Hematopoietic multipotent progenitor cell treated with erythropoietin and hydrocortisone succinate and interleukin-3 and kit ligand, for 6 days (in vitro differentiated cells): ENCODE measurements at regions not wholly inside any gene's neighbourhood (a gene's known extent, or its start where the extent isn't known, plus 50 kb on each side); places are given as distances from the start of the nearest gene placed in this dataset.
"Not testable (repeated sequence)": the region's sequence is repeated elsewhere in the genome, so short reads cannot be mapped to it uniquely, and the experiment has no call there.

Source experiments
- DNase-seq: peaks from one replicate; pipeline ENCODE4 v3.0.0-alpha.2; 2015

DNA sequence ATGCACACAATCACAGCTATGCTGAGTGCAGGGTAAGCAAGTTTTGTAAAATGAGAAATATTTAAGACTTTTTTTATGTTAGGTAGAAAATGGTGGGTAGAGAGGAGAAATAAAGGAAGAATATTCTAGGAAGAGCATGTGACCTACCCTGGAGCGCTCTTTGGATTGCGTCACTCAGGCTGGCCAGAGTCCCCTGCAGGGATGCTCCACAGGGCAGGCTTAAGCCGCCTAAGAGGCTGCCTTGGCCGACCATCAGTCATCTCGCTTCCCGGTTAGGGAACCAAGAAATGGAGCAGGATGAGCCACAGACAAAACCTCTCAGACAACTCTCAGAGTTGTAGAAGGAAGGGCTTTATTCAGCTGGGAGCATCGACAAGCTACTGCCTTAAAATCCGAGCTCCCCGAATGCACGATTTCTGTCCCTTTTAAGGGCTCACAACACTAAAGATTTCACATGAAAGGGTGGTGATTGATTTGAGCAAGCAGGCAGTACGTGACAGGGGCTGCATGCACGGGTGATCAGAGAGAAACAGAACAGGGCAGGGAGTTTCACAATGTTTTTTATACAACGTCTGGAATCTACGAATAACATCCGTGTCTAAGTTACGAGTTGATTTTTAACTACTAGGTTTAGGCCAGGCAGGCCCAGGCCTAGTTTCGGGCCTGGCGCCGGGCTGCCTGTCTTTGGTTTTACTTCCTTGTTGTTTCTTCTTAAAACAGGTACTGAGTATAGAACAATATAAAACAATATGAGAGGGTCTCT, 1072.0 kb downstream of the CBLN2 start:
- DNase-seq = no peak

DNA sequence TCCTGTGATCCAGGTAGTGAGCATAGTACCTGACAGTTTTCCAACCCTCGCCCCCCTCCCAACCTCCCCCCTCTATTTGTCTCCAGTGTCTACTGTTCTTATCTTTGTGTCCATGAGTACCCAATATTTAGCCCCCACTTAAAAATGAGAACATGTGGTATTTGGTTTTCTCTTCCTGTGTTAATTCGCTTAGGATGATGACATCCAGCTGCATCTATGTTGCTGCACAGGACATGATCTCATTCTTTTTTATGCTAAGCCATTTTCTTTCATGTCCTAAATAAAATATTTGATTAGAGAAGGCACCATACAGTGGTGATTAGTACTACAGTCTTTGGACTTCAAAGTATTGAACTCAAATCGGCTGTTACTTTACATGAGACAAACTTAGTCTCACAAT, 1087.9 kb downstream of the CBLN2 start:
- no peak for DNase-seq

DNA sequence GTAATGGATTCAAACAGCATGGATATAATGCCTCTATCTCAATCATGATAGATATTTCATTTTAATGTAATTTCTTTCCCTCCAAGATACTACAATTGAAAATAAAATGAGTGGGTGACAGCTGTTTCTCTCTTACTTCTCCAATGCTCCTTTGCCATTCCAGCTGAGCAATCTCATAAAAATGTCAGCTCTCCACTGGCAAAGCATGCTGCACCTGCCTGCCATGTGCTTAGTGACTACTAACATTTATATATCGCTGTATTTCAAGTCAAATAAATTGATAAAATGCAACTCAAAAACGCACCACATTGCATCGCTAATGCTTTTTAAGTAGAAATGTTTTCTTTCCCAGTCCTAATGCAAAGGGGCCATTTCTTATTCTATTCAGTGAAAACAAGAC, 1093.9 kb downstream of the CBLN2 start:
- DNase-seq = no peak

DNA sequence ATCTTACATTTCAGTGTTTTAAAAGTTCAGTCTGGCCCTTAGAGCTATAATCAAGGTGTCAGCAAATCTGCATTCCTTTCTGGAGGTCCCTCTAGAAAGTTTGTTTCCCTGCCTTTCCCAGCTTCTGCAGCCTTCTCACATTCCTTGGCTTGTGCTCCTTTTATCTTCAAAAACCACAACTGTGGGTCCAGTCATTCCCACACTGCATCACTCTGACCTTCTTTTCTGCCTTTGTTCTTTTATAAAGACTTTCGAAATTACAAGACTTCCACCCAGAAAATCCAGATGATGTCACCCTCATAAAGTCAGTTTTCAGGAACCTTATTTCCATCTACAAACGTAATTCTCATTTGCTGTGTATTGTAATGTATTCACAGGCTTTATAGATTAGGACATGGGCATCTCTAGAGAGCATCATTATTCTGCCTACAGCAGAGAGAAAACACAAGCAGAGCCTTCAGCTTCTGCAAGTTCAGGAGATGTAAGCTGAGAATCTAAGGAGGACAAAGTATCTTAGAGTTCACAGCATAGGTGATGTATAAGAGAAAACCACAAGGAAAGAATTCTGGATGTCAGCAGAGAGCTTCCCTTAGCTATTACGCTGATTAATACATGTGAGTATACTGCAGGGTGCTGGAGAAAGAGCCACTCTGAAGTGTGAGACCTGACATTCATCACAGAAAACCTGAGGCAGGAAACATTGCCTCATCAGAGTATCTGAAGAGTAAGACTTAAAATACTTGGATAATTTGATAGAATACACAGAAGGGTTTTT, 1100.2 kb downstream of the CBLN2 start:
- no peak for DNase-seq

DNA sequence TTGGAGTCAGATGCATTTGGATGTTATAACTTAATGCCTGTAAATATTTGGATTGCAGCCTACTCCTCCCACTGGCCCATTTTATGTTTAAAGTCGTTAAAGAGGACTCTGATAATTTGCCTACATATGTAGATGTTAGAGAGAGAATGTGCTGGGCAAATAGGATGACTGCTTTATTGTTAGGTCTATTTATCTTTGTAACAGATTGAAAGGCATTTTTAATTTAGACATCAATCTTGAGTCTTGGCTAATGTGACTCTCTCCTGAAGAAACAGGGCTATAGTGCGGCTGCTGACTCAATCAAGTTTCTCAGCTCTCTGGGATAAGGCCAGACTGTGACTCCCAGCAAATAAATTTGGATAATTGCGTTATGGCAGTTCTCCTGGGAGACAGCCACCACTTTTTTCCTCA, 1101.4 kb downstream of the CBLN2 start:
- DNase-seq = no peak

DNA sequence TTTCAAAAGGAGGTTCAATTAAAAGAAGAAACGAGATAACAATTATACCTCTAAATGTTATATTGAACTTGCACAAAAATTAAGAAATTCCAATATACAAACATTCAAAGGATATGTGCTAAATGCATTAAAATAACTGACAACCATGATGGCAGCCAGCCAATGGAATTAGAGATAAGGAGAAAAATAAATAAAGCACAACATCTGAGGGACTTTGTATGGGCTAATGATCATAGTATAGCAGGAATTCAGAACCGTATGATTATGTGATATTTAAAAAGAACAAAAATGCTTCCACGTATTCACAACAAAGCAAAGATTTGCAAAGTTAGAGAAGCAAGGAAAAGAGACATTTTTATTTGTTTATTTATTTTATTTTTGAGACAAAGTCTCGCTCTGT, 1103.0 kb downstream of the CBLN2 start:
- DNase-seq = no peak

DNA sequence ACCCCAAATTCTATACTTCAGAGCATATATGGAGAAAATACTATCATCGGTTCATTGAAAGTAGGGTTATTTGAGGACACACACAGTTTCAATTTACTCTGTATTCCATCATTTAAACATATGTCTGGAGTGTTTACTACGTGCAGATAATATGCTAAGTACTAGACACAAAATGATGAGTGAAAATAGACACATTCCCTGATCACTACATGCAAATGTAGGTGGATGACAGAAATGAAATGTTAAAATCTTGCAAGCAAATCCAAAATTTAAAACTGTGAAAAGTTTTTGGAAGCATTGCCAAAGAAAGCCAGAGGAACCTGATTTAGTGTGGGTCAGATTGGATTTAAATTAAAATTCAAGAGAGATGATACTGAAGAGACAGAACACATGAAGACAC, 1106.6 kb downstream of the CBLN2 start:
- DNase-seq = no peak

DNA sequence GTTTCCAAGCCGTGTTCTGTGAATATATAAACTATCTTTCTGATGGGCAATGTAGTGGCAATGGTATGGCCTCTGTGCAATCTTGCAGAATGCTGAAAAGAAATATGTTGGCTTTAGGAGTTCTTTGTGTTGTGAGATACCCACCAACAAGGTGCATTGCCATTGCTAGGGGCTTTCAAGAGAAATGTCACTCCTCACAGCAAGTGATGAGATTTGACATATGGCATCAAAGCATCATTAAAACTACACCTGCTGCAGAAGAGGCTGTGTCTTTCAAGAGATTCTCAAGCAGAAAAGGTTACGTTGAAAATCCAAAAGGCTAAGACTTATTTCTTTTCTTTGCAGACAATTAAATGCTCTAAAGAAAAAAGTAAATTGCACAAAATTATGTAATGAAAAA, 1110.8 kb downstream of the CBLN2 start:
- DNase-seq = no peak

DNA sequence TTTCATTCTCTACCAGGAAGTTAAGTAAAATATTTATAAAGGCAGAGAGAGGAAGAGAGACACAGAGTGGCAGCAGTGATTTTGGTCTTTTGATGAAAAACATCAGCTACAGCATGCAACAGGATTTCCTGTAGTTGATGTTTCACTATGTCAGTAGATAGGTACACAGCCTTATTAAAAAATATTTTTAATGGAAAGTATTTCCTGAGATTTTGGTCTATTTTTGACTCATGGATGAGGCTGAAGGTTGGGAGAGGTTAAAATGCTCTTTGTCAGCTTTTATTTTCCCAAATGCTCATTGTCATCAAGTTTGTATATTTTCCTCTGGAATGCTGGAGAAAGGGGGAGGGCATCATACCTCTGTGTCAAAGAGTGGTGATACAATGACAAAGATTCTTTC, 1112.5 kb downstream of the CBLN2 start:
- DNase-seq = no peak

DNA sequence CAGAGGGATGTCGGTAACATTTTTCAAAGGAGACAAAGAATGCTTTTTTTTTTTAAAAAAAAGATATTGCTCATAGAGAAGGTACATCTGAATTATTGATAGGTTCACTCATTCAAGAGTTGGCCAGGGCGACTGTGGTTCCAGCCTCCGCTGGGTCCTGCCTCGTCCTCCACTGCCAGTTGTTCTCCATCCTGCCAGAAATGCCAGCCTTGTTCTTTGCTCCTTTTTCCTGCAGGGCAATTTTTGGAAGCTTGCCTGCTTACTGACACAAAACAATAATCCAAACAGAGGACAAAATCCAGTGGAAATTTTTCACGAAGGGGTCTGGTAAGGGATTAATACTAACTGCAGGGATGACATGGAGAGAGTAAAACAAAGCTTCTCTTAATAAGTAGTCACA, 1113.0 kb downstream of the CBLN2 start:
- no peak for DNase-seq

DNA sequence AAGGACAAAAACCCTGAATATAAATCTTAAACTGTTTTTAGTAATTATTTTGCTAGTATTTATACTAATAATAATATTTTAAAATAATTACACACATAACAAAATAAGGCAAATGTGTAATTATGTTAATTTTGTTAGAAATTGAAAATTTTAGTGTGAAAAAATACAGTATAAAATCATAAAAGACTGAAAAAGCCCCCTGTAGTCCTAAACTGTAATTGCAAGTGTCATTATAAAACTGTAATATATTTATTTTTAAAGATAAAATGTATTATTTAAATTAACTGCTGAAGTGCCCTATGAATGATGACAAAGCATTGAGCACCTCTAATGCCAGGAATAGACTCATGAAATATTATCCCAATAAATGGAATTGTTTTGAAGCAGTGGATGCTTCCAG, 1117.7 kb downstream of the CBLN2 start:
- no peak for DNase-seq

DNA sequence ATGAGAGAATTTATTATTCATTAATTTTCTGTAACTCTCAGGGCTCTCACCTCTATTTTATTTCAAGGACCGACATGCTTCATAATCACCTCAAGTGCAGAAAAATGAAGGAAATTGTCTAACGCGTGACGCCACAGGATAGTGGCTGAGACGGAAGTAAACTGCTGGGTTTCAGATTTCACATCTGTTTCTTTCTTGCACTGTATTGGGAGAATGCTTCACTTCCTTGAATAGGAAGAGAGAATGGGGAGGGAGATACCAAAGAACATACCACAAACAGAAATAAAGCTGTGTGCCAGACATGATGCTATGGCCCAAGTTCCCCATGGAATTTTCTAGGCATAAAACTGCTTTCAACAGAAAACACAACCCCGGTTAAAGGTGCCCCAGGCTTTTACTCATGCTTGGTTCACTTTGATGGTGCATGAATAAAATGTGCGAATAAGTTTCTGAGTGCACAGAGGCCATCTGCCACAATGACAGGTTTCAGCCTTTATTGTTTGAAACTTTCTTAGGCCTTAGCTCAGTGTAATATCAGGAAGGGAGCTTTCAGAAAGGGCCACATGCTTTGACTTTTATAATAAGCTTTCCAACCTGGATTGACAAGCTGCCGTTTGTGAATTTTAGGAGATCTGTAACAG, 1116.4 kb downstream of the SOCS6 start:
- DNase-seq = no peak

DNA sequence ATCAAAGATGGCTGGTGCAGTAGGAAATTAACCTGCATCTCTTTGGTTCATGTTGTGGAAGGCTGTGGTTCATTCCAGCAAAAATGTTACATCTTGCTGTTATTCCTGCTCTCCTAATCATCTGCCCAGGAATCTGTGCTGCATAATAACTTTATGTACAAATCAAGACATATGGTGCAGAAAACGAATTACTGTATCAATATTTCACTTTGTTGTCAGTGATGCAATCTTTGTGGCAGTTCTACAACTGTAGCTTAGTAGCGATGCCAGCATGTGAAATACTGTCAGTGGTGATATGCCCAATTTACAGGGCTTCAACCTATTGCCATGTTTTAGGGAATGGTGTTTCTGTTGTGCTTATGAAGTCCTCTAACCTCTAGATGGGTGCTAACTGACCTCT, 1114.7 kb downstream of the SOCS6 start:
- no peak for DNase-seq

DNA sequence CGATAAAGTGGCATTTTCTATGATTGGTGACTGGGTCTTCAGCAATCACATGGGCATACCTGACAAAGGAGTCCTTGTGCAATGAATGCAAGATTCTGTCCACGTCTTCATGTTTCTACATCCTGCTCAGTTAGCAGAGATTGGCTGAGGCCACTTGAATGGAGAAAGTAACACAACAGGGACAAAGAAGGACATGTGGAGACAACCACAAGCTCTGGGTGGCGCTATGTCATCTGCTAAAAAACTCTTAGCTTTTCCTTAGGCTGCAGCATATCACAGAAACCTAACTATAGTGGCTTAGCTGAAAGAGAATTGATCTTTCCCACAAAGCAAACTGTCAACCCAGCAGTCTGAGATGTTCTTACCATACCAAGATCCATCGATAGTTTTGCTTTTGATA, 1109.7 kb downstream of the SOCS6 start:
- peak; percentile 3 for DNase-seq

DNA sequence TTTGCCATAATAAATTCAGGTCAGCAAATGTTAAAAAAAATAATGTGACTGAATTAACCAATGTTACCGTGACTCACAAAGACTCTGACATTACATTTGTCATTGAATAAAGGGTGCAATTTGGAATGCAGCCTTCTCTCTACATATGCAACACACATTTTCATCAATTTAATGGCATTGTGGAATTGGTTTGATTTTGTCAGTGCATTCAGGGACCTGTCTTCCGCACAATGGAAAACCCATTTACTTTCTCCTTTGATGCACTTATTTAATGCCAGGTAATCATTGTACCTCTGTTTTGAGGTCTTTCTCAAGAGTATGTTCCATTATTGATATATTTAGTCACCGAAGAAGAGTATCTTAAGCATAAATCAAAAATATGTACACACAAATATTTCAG, 1099.3 kb downstream of the SOCS6 start:
- no peak for DNase-seq

DNA sequence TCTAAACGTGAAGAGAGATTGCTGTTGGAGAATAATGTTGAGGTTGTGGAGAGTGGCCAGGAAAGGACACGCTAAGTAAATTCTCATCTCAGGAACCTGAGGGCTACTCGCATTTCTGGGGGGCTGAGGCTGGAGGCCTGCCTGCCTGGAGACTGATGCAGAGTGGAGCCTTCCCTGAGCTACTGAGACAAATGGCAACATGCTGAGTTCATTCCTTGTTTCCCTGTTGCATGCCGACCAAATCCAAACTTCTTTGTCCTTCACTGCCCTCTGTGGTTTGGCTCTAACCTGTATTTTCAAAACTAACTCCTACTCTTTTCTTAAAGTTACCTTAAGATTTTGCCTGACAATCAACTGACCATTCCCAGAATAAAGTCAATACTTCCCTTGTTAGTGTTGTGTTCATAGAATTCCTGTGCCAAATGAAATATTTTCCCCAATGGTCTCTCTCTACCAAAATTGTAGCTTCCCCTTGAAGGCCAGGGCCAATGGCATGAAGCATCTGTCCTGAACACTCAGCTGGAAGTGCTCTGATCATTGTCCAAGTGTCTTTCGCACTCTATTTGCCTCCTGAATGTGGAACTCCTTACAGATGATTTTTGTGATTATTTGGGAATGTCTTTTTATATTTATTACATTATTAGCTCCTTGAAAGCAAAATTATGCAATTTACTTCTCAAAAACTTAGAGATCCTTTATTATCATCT, 1085.6 kb downstream of the SOCS6 start:
- no peak for DNase-seq

DNA sequence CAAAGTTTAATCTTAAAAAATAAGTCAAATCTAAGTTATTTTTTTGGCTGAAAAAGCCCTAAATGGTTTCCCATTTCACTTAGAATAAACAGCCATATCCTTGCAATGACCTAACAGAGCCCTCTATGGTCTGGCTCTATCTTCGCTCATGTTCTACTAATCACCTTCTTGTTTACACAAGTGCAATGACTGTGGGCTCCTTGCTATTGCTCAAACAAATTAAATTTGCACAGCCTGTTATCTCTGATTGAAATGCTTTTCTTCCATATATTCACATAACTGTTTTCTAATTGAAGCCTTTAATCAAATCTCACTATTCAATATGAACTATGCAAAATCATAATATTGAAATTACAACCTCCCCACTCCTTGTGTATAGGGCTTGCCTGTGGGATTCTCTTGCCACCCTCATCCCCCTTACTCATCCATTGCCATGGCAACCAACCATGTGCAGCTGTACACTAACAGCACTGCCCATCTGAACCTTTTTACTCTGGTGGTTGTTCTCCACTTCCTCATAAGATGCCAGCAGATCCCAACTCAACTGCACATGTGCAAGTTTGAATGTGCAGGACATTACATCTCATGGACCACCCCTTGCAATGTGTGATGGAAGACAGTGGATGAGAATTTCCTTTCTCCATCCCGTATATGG, 1083.2 kb downstream of the SOCS6 start:
- no peak for DNase-seq

DNA sequence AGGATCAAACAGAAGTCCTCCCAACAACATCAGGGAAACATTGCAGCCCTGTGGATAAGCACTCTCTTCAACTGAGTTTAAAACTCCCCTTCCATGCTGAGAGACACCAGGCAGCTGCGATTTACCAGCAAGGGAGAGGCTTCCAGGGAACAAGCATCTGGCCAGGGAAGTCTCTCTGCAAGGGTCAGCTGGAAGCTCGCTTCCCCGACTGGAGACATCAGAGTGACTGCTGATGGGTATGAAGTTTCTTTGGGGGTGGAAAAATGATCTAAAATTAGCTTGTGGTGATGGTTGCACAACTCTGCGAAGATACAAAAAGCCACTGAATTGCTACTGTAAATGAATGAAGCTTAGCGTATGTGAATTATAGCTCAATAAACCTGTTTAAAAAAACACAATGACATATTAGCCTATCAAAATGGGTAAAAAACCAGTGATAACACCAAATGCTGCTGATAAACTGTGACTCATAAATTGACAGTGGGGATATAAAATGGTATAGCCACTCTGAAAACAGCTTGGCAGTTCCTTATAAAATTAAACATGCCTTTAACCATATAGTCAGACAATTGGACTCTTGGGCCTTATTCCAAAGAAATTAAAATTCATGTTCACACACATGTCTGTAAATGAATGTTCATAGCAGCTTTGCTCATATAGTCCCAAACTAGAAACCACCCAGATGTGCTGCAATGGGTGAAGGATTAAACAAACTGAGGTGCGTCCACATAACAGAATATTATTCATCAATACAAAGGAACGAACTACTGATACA, 1082.0 kb downstream of the SOCS6 start:
- no peak for DNase-seq

DNA sequence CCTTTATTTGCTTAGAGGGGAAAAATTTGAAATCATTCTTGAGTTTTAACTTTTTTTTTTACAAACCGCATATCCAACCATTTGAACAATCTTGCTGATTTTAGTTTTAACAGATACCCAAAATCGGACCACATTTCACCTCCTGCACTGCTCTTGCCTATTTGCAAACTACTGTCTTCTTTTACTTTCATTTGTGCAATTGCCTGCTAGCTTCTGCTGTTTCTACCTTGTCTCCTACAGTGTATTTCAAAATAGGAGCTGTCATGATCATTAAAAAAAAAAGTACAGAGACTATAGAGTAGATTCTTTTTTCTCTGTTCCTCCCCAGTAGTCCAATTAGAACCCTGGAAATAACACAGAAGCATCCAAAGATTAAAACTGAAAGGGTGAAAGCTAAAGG, 1081.2 kb downstream of the SOCS6 start:
- no peak for DNase-seq

DNA sequence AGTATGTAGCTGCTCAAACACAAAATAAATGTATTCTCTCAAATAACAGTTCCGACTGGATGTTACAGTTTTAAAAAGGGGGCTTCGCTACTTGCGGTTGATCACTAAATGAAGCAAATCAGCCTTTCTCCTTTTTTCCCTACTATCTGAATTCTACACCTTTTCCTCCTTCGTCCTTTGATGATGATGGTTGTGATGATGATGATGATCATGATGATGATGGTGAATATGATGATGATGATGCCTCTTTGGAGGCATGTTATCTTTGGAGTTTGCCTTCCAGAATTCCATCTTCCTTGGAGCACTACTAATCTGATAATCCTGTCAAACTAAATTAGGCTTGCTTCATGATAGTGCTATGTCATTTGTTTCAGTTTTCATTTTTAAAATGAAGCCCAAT, 1073.3 kb downstream of the SOCS6 start:
- DNase-seq = no peak

DNA sequence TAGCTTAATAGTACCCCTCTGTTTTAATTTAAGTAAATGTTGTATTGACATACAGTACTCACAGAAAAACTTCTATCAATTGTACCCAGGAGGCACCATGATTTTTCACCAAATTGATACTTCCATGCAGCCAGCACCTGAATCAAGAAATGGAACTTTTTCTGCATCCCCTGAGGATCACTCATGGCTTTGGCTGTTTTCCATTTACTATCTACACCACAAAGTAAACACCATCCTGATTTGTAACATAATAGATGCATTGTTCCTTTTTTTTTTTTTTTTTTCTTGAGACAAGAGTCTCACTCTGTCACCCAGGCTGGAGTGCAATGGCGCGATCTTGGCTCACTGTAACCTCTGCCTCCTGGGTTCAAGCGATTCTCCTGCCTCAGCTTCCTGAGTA, 1066.8 kb downstream of the SOCS6 start:
- DNase-seq = not testable (repeated sequence)

DNA sequence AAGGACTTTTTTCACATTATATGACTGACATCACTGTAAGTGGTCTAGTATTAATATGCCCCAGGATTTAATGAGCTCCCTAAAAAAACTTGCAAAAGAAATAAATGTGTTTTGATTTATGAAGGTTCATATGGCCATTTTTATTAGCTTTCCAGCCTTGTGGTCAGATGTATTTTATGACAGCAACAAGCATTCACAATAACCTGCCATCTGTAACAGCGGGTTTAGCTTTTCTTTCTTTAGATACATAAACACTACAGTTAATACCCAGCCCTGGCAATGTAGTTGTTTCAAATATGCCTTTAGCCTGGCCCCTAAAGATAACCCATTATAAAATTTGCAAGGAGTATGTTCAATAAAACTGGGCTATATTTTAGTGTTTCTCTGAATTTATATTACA, 1063.8 kb downstream of the SOCS6 start:
- no peak for DNase-seq
